HUDEP-2 (cell line): ENCODE measurements at regions not wholly inside any gene's neighbourhood (a gene's known extent, or its start where the extent isn't known, plus 50 kb on each side); places are given as distances from the start of the nearest gene placed in this dataset.
A peak's percentile ranks its signal among the peaks of the same experiment; 100 is the strongest.

Experiments
- DNase-seq, 76 experiments: peaks; one replicate each; lab custom pipeline; 2025; ENCODE audit not compliant: unreplicated experiment in 76 of 76; lab: John Stamatoyannopoulos, UW

DNA sequence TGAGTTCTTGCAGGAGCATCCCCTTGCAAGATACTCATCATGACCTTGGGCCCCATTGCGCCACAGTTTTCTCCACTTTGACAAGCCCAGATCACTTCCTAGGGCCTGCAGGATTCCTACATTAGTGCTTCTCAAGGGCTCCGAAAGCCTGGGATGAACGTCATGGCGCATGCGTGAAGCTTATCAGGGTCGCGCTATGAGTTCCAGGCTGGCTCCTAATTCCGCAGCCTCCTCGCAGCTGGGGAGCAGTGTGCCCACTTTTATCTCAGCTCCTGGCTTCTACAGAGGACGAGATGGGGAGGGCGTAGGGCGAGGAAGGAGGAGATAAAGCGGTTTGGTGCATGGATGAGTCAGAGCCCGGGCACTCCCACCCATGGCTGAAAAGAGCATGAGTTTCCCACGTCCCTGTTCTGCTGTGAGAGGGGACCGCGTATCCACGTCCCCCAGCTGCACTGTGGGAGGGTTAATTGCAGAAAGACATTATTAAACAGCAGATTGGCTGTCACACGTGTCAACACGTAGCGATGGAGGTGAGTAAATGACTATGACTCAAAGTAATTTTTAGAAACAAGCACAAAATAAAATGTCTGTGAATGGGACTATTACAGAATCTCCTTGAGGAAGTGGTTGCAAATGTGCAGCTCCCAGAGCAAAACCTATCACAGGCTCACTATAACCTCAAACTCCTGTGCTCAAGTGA is 72.9 kb upstream of the DSP start:
- DNase-seq, result peak; percentile 50 to 97 (median 89)

DNA sequence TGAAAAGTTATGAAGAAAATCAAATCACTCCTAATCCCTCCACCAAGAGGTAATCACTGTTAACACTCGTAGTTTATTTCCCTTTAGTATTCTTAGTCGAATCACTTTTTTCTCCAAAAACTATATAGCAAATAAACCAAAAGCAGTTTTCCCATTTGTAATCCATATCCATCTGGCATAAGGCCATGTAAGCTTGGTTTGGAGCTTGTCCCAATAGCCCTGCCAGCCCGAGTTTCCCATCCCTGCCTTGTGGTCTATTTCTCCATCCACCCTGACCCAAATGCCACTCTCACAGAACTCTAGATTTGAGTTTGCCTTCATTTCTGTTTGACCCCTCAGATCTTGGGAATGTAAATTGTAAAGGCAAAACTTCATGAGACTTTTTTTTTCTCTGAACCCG is 71.8 kb upstream of the DSP start:
- no peak for DNase-seq

DNA sequence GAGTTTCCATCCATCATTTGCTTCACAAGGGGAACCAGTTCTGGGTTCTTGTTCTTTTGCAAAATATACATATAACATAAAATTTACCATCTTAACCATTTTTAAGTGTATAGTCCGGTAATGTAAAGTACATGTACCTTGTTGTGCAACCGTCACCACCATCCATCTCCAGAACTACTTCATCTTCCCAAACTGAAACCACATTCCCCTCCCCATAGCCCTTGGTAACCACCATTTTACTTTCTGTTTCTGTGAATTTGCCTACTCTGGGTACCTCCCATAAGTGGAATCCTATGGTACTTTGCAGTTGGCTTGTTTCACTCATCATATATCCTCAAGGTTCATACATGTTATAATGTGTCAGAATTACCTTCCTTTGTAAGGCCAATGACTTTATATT is 70.3 kb upstream of the DSP start:
- DNase-seq, result no peak

DNA sequence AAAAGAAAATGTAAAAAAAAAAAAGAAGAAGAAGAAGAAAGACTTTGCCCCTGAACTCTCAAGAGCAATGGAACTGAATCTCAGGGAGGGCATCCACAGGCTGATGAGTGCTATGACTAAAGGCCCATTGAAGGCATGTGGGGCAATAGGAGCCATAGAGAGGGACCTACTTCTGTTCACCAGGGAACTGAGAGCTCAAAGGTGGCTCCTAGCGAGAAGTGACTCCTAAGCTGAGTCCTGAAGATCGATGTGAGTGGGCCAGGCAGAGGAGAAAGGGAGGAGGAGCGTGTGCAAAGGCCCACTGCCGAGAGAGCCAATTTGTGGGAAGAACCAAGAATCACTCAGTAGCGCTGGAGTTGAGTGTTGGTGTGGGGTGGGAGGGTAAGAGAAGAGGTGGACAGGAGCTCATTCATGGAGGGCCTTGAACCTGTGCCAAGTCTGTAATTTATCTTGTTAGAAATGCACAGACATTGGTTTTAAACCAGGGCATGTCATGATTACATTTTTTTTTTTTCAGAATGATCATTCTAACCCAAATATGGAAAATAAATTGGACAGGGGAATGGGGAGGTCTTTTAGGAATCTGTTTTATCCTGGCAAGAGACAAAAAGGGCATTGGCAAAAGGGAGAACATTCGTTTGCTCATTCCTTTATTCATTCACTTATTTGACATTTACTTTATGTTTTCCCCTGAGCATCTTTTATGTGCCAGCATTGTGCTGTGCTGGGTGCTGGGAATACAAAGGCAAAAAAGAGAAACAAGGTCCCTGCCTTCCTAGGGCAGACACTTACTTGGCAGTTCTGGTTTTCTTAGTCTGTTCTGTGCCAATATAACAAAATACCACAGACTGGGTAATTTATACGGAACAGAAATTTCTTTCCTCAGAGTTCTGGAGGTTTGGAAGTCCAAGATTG is 67.4 kb upstream of the DSP start:
- no peak for DNase-seq

DNA sequence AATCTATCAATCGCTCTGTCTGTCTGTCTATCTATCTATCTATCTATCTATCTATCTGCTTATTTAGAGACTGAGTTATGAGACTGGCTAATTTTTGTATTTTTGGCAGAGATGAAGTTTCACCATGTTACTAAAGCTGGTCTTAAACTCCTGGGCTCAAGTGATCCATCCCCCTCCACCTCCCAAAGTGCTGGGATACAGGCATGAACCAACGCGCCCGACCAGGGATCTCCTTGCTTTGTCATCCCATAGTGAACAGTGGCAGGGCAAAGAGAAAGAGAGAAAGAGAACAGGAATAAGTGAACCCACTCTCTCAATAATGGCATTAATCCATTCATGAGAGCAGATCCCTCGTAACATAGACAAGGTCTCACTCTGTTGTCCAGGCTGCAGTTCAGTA is 66.4 kb upstream of the DSP start:
- no peak for DNase-seq

DNA sequence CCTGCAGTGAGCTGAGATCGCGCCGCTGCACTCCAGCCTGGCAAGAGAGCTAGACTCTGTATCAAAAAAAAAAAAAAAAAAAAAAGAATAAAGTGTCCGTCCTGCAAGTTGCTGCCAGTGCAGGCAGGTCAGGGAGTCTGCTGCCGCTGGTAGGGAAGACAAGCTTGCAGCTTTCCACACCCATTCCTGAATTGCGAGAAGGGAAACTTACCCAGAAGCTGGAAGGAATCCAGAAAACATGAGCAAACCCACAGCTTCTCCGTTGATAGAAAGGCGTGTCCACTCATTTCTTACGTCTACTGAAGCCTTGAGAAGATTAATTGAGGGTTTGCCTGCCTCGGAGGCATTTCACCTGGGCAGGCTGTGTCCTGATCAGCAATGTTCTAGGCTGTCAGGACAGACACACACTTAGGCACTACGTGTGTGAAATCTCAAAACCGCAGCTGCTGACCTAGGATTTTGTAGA is 61.6 kb upstream of the DSP start:
- peak in 8 of 76 experiments; percentile 9 to 35 (median 14) for DNase-seq

DNA sequence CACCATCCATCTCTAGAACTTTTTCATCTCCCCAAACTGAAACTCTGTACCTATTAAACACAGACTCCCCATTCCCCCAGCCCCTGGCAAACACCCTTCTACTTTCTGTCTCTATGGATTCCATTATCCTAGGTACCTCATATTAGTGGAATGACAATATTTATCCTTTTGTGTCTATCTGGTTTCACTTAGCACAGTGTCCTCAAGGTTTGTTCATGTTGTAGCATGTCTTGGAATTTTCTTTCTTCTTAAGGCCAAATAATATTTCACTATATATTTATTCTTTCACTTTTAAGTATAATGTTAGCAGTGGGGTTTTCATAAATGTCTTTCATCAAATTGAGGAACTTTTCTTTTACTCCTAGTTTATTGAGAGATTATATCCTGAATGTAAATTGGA is 56.8 kb upstream of the DSP start:
- DNase-seq, result no peak

DNA sequence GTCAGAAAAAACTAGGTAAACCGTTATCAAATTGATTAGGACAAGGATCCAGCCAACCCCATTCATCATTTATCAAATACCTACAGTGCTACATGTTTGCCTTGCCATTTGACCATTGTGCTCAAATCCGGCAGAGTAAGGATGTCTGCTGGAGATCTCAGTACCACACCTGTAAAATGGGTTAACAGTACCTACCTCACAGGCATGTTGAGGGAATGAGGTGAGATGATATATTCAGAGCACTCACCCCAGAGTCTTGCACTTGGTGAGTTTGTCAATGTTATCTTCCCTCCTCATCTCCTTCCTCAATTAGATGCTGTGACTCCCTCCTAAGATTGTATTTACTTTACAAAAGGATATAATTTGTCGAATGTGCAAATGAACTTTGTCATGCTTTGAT is 54.5 kb upstream of the DSP start:
- DNase-seq, result no peak

DNA sequence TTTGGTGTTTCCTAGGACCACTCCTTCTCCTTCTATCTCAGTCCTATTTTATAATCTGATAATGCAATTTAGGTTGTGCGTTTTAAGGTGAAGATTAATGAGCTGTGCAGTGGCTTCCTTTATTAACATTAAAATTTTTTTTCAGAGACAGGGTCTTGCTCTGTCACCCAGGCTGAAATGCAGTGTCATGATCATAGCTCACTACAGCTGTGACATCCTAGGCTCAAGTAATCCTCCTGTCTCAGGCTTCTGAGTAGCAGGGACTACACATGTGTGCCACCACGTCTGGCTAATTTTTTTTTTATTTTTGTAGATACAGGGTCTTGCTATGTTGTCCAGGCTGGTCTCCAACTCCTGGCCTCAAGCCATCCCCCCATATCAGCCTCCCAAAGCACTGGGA is 53.0 kb upstream of the DSP start:
- DNase-seq, result no peak

DNA sequence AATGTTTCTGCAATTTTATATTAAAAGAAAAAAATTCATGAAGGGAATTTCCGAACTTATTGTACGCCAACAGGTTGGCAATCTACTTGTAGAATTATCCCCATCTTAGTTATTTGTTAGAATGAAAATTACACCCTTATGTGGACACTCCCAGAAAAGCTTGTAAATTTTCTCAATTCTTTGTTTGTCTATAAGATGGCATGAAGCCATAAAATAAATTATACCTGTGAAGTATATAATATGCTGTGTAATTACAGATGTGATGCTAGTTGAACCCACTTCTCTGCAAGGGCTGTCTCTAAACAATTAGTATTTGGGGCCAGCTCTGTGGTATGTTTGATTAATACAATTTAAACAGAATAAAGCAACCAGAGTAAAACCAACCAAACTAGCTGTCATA is 52.1 kb upstream of the DSP start:
- DNase-seq, result no peak
